H1 (cell line): ENCODE measurements at regions not wholly inside any gene's neighbourhood (a gene's known extent, or its start where the extent isn't known, plus 50 kb on each side); places are given as distances from the start of the nearest gene placed in this dataset.

Experiments
- ATF3 ChIP-seq: IDR thresholded peaks from 2 replicates; pipeline ENCODE4 v1.6.1; 2011; ENCODE audit warnings: low read depth, mild to moderate bottlenecking, low read length; ENCODE audit not compliant: insufficient read depth
- BCL11A ChIP-seq, 2 experiments: IDR thresholded peaks; one replicate each; pipeline ENCODE4 v1.6.1; 2011; ENCODE audit warnings: low read depth in 2 of 2, low read length in 2 of 2, mild to moderate bottlenecking in 2 of 2
- CHD7 ChIP-seq: fragments of 300-600 bp; sonication (generic); IDR thresholded peaks from 2 replicates; pipeline ENCODE4 v1.7.1; 2012; ENCODE audit warnings: low read length, moderate library complexity, mild to moderate bottlenecking, inconsistent platforms; ENCODE audit not compliant: insufficient replicate concordance
- FOSL1 ChIP-seq: IDR thresholded peaks from 2 replicates; pipeline ENCODE4 v1.6.1; 2011; ENCODE audit warnings: mild to moderate bottlenecking, low read depth, low read length, moderate library complexity; ENCODE audit not compliant: insufficient read depth
- HDAC6 ChIP-seq: IDR thresholded peaks from one replicate; pipeline ENCODE4 v1.7.1; 2012; ENCODE audit warnings: low read depth, mild to moderate bottlenecking, inconsistent platforms, low read length, moderate library complexity
- JUN ChIP-seq: IDR thresholded peaks from 2 replicates; pipeline ENCODE4 v1.6.1; 2011; ENCODE audit warnings: low read depth, mild to moderate bottlenecking, improper control_type of control experiment, low read length
- KDM1A ChIP-seq: fragments of 200-600, 300-600 bp; sonication (generic); IDR thresholded peaks from 2 replicates; pipeline ENCODE4 v1.7.1; 2016; ENCODE audit warnings: mild to moderate bottlenecking, low read length, borderline replicate concordance
- RFX5 ChIP-seq: IDR thresholded peaks from 2 replicates; pipeline ENCODE4 v1.6.1; 2011; ENCODE audit warnings: low read depth, low read length, improper control_type of control experiment, borderline replicate concordance
- SP4 ChIP-seq: IDR thresholded peaks from 2 replicates; pipeline ENCODE4 v1.6.1; 2012; ENCODE audit warnings: low read length, inconsistent platforms
- TBP ChIP-seq: IDR thresholded peaks from 2 replicates; pipeline ENCODE4 v1.6.1; 2011; ENCODE audit warnings: low read depth, low read length, improper control_type of control experiment
- TCF12 ChIP-seq: IDR thresholded peaks from 2 replicates; pipeline ENCODE4 v1.6.1; 2011; ENCODE audit warnings: low read depth, mild to moderate bottlenecking, low read length
- YY1 ChIP-seq: IDR thresholded peaks from 2 replicates; pipeline ENCODE4 v1.6.1; 2011; ENCODE audit warnings: low read depth, mild to moderate bottlenecking, low read length

GRCh38 chr10:2745666-2746065, 321.7 kb upstream of the PFKP start (continued):
- TF ChIP-seq CHD7, result no peak
- no peak for TF ChIP-seq YY1
- TF ChIP-seq FOSL1, result no peak
- TF ChIP-seq SP4, result no peak
- no peak for TF ChIP-seq JUN
- TF ChIP-seq HDAC6, result no peak
- TF ChIP-seq RFX5, result no peak
- no peak for TF ChIP-seq TBP
- TF ChIP-seq TCF12, result no peak
- no peak for TF ChIP-seq BCL11A (IDR thresholded peaks at IDR 0.05; ENCODE audit: low read depth in 2 of 2, low read length in 2 of 2)
- no peak for TF ChIP-seq ATF3
- TF ChIP-seq KDM1A, result no peak
